Brain microvascular endothelial cell (primary cell): ENCODE measurements at regions not wholly inside any gene's neighbourhood (a gene's known extent, or its start where the extent isn't known, plus 50 kb on each side); places are given as distances from the start of the nearest gene placed in this dataset.

Experiments used
- DNase-seq: peaks from one replicate; pipeline ENCODE4 v3.0.0-alpha.2; 2020
- H3K27ac ChIP-seq: fragments of 250-450 bp; sonication (Bioruptor Pico); 2 replicates; pipeline ENCODE4 v1.5.1; 2020; ENCODE audit warnings: mild to moderate bottlenecking, moderate library complexity
- H3K27me3 ChIP-seq: fragments of 250-450 bp; sonication (Bioruptor Pico); replicated peaks from 2 replicates; pipeline ENCODE4 v1.5.1; 2020; ENCODE audit warnings: mild to moderate bottlenecking
- H3K36me3 ChIP-seq: fragments of 250-450 bp; sonication (Bioruptor Pico); replicated peaks from 2 replicates; pipeline ENCODE4 v1.5.1; 2020; ENCODE audit warnings: mild to moderate bottlenecking
- H3K4me3 ChIP-seq: 2 replicates; pipeline ENCODE4 v1.5.1; 2011; ENCODE audit warnings: low read depth, mild to moderate bottlenecking, control low read depth, low read length, moderate library complexity
- CTCF ChIP-seq: IDR thresholded peaks from 2 replicates; pipeline ENCODE4 v1.5.1; 2011; ENCODE audit warnings: low read depth, mild to moderate bottlenecking, moderate library complexity, low read length, control low read depth, inconsistent platforms; ENCODE audit errors: missing control alignments
- in situ Hi-C: cut with HindIII; loops from 2 replicates; pipeline ENCODE4 v1.10.0; 2017; ENCODE audit warnings: low sequenced_read_pairs, low pct_ligation_motif_present

DNA sequence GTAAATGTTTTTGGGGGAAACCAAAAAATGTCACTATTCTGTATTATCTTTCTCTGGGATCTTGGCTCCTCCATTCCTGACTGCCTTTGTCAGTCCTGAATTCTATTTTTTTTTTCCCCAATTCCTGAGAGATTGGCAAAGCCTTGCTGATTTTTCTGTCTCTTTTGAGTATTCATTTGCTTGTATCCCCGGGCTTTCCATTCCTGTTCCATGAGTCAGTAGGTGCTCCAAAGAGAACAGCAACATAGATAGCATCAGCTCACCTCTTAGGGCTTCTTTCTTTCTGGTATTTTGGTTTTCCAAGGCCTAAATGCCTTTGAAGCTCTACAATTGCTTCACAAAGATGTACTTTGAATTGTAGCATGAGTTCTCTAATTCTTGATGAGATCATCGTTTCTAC lies 271.7 kb upstream of the LRRC3B start:
- DNase-seq: no peak
- in situ Hi-C loops: no loop called here
- no peaks in the 10 kb centered on the region for H3K27me3 ChIP-seq
- H3K36me3 ChIP-seq: no peaks in the 10 kb centered on the region
- no peak overlapping the region for H3K27ac ChIP-seq
- no peak overlapping the region for H3K4me3 ChIP-seq
- TF ChIP-seq CTCF: no peak

- DNase-seq: no peak
- Histone ChIP-seq H3K4me3 (no peak overlapping the region), H3K36me3 (no peaks in the 10 kb centered on the region), H3K27me3 (no peaks in the 10 kb centered on the region), H3K27ac (no peak overlapping the region)
- in situ Hi-C loops: no loop called here
- no peak for TF ChIP-seq CTCF
Measured at GRCh38 chr3:26353097-26353496, 269.5 kb upstream of the LRRC3B start.

GRCh38 chr3:26358405-26358804 lies 264.2 kb upstream of the LRRC3B start:
- no peaks in the 10 kb centered on the region for H3K27me3 ChIP-seq
- H3K27ac ChIP-seq: no peak overlapping the region
- DNase-seq: no peak
- no peak overlapping the region for H3K4me3 ChIP-seq
- in situ Hi-C loops: no loop called here
- H3K36me3 ChIP-seq: no peaks in the 10 kb centered on the region
- no peak for TF ChIP-seq CTCF

- Histone ChIP-seq H3K27ac (no peak overlapping the region), H3K27me3 (no peaks in the 10 kb centered on the region), H3K4me3 (no peak overlapping the region), H3K36me3 (no peaks in the 10 kb centered on the region)
- DNase-seq: no peak
- TF ChIP-seq CTCF: no peak
- in situ Hi-C loops: no loop called here
Measured at GRCh38 chr3:26365706-26366105, 256.9 kb upstream of the LRRC3B start.

DNA sequence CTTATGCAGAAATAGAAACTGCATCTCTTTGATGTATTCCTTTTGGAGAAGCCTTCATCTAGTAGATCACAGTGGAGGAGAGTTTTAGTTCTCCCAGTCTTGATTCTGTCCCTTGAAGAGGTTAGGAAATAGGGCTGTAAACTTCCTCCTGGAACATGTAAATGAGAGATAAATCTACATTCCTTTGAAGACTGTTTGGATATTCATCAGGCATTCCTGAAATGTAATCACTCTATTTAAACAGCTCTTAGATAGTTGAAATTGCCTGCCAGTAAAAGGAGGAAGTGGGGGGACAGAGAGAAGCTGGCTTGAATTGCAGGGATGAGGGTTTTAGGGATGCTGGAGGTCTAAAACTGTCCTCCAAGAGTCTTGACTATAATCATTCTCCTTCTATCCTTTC lies 254.3 kb upstream of the LRRC3B start:
- in situ Hi-C loops: no loop called here

More for the DNA sequence above, 254.3 kb upstream of the LRRC3B start:
- no peaks in the 10 kb centered on the region for H3K27me3 ChIP-seq
- TF ChIP-seq CTCF: no peak
- no peaks in the 10 kb centered on the region for H3K36me3 ChIP-seq
- no peak overlapping the region for H3K27ac ChIP-seq
- DNase-seq: no peak
- H3K4me3 ChIP-seq: no peak overlapping the region
